HCT116 (cell line): ENCODE measurements at regions not wholly inside any gene's neighbourhood (a gene's known extent, or its start where the extent isn't known, plus 50 kb on each side); places are given as distances from the start of the nearest gene placed in this dataset.

Experiments
- ATAC-seq: fragments of 200-7000 bp; cut with Tn5 transposase; 2 replicates; pipeline ENCODE4 v1.9.1; 2020; ENCODE audit warnings: mild to moderate bottlenecking, moderate library complexity
- BruUV-seq: library from RNA; stranded (reverse); fragments of 400-500 nt; replicated peaks from 2 replicates; lab custom pipeline; 2021; lab: Mats Ljungman, UMichigan
- CTCF ChIA-PET: fragments of 300-600 bp; sonication (Branson Sonifier 250); formaldehyde crosslinking; loops from one replicate; lab custom pipeline; 2021; ENCODE audit warnings: antibody characterized with exemption; lab: Charles Lee
- POLR2A ChIA-PET: fragments of 300-600, 350-600 bp; sonication (Branson Sonifier 250); formaldehyde crosslinking; loops from one replicate; lab custom pipeline; 2021; ENCODE audit warnings: antibody characterized with exemption; lab: Charles Lee
- RAD21 ChIA-PET, 2 experiments: fragments of 300-600 bp; sonication (Branson Sonifier 250); formaldehyde crosslinking; loops; one replicate each; lab custom pipeline; 2023; ENCODE audit warnings: low total read pairs in 2 of 2; ENCODE audit not compliant: uncharacterized antibody in 2 of 2, unreplicated experiment in 2 of 2, low non-redundant PET in 1 of 2; lab: Charles Lee
- DNase-seq: peaks from one replicate; pipeline ENCODE4 v3.0.0-alpha.2; 2010; ENCODE audit warnings: low read depth, low spot score
- H2AFZ ChIP-seq: fragments of 200-600 bp; shearing (Covaris generic), sonication (generic); 2 replicates; pipeline ENCODE4 v1.6.1; 2017; ENCODE audit warnings: low read depth, mixed run types, mixed read lengths, antibody characterized with exemption, low read length; ENCODE audit not compliant: poor library complexity, severe bottlenecking
- H3K27ac ChIP-seq: 2 replicates; pipeline ENCODE4 v1.5.1; 2012; ENCODE audit warnings: low read depth, low read length
- H3K27me3 ChIP-seq: fragments of 200-600 bp; sonication (generic); 2 replicates; pipeline ENCODE4 v1.6.1; 2016; ENCODE audit warnings: mixed run types, low read length, mixed read lengths; ENCODE audit not compliant: insufficient read depth
- H3K36me3 ChIP-seq, 2 experiments: fragments of 200-500 bp in 1 of 2; fragments of 200-600 bp in 1 of 2; sonication (Bioruptor generic) in 1 of 2; sonication (generic) in 1 of 2; 2 replicates each; pipeline versions ENCODE4 v1.5.1 to v1.6.1; 2014 to 2016; ENCODE audit warnings: low read length in 2 of 2, inconsistent platforms in 1 of 2, mixed read lengths in 1 of 2, mixed run types in 1 of 2; ENCODE audit not compliant: insufficient read depth in 2 of 2, control insufficient read depth in 1 of 2
- H3K4me1 ChIP-seq, 2 experiments: fragments of 200-600 bp in 1 of 2; sonication (generic) in 1 of 2; 2 replicates each; pipeline versions ENCODE4 v1.5.1 to v1.6.1; 2012 to 2017; ENCODE audit warnings: low read length in 2 of 2, inconsistent platforms in 1 of 2, mild to moderate bottlenecking in 1 of 2, mixed read lengths in 1 of 2, mixed run types in 1 of 2, moderate library complexity in 1 of 2; ENCODE audit not compliant: insufficient read depth in 2 of 2, control insufficient read depth in 1 of 2
- H3K4me2 ChIP-seq: fragments of 200-600 bp; sonication (generic); 2 replicates; pipeline ENCODE4 v1.6.1; 2017; ENCODE audit warnings: mixed run types, low read length, mixed read lengths
- H3K4me3 ChIP-seq, 2 experiments: fragments of 200-600 bp in 1 of 2; sonication (generic) in 1 of 2; replicated peaks in 1 of 2; 2 replicates each; pipeline ENCODE4 v1.5.1; 2011 to 2016; ENCODE audit warnings: low read length in 2 of 2, control low read depth in 1 of 2, low read depth in 1 of 2, mild to moderate bottlenecking in 1 of 2, mixed read lengths in 1 of 2, mixed run types in 1 of 2
- H3K79me2 ChIP-seq: fragments of 200-600 bp; sonication (generic); 2 replicates; pipeline ENCODE4 v1.6.1; 2017; ENCODE audit warnings: mild to moderate bottlenecking, mixed run types, low read length, moderate library complexity, mixed read lengths; ENCODE audit not compliant: insufficient read depth
- H3K9ac ChIP-seq: fragments of 200-600 bp; sonication (generic); 2 replicates; pipeline ENCODE4 v1.6.1; 2016; ENCODE audit warnings: low read length, mixed read lengths
- H3K9me2 ChIP-seq: fragments of 200-600 bp; sonication (generic), shearing (Covaris generic); 2 replicates; pipeline ENCODE4 v1.6.1; 2017; ENCODE audit warnings: mixed run types, mild to moderate bottlenecking, moderate library complexity; ENCODE audit not compliant: insufficient read depth
- H3K9me3 ChIP-seq, 2 experiments: fragments of 200-500 bp in 1 of 2; fragments of 200-600 bp in 1 of 2; sonication (Bioruptor generic) in 1 of 2; sonication (generic) in 1 of 2; 2 replicates each; pipeline ENCODE4 v1.6.1; 2014 to 2017; ENCODE audit warnings: low read length in 2 of 2, mixed read lengths in 2 of 2, inconsistent platforms in 1 of 2, low read depth in 1 of 2, mild to moderate bottlenecking in 1 of 2, mixed run types in 1 of 2, moderate library complexity in 1 of 2; ENCODE audit not compliant: control insufficient read depth in 1 of 2, insufficient read depth in 1 of 2
- H4K20me1 ChIP-seq: fragments of 200-600 bp; sonication (generic), shearing (Covaris generic); 2 replicates; pipeline ENCODE4 v1.6.1; 2017; ENCODE audit warnings: mixed run types, mild to moderate bottlenecking, moderate library complexity; ENCODE audit not compliant: insufficient read depth
- CBX3 ChIP-seq: IDR thresholded peaks from 2 replicates; pipeline ENCODE4 v1.6.1; 2012; ENCODE audit warnings: low read depth
- EGR1 ChIP-seq: IDR thresholded peaks from 2 replicates; pipeline ENCODE4 v1.6.1; 2012; ENCODE audit warnings: low read depth
- ELF1 ChIP-seq: IDR thresholded peaks from 2 replicates; pipeline ENCODE4 v1.6.1; 2012; ENCODE audit warnings: low read depth, borderline replicate concordance
- EZH2 ChIP-seq: fragments of 200-600 bp; sonication (generic); IDR thresholded peaks from 2 replicates; pipeline ENCODE4 v1.6.1; 2017; ENCODE audit warnings: antibody characterized with exemption, mixed run types
- FOSL1 ChIP-seq: IDR thresholded peaks from 2 replicates; pipeline ENCODE4 v1.6.1; 2012; ENCODE audit warnings: low read depth
- JUND ChIP-seq: IDR thresholded peaks from 2 replicates; pipeline ENCODE4 v1.6.1; 2012
- POLR2A ChIP-seq: IDR thresholded peaks from 2 replicates; pipeline ENCODE4 v1.7.0; 2011; ENCODE audit warnings: borderline replicate concordance; ENCODE audit not compliant: insufficient read depth, insufficient read length; ENCODE audit errors: extremely low read depth
- POLR2AphosphoS5 ChIP-seq: IDR thresholded peaks from 2 replicates; pipeline ENCODE4 v1.6.1; 2011; ENCODE audit warnings: mild to moderate bottlenecking, low read depth, low read length, moderate library complexity
- RAD21 ChIP-seq: IDR thresholded peaks from 2 replicates; pipeline ENCODE4 v1.6.1; 2012; ENCODE audit warnings: low read depth, mild to moderate bottlenecking
- SIN3A ChIP-seq: IDR thresholded peaks from 2 replicates; pipeline ENCODE4 v1.6.1; 2012; ENCODE audit warnings: low read depth
- SP1 ChIP-seq: IDR thresholded peaks from 2 replicates; pipeline ENCODE4 v1.6.1; 2012; ENCODE audit warnings: low read depth
- SRF ChIP-seq: IDR thresholded peaks from 2 replicates; pipeline ENCODE4 v1.6.1; 2012; ENCODE audit warnings: low read depth
- TCF7L2 ChIP-seq: IDR thresholded peaks from 2 replicates; pipeline ENCODE4 v1.7.0; 2011; ENCODE audit warnings: borderline replicate concordance, inconsistent platforms; ENCODE audit not compliant: insufficient read depth, insufficient read length; ENCODE audit errors: extremely low read depth
- ZNF274 ChIP-seq: fragments of 200-500 bp; sonication (Bioruptor generic); IDR thresholded peaks from 2 replicates; pipeline ENCODE4 v1.6.1; 2014; ENCODE audit warnings: mild to moderate bottlenecking, low read depth, low read length, inconsistent platforms
- intact Hi-C: fragments of 100-400 bp; cut with micrococcal nuclease; formaldehyde crosslinking; loops from 2 replicates; pipeline ENCODE4 v1.10.0; 2022
- TF ChIP-seq, protein P1 (sequence below): IDR thresholded peaks from 2 replicates; pipeline ENCODE4 v1.6.1; 2012
- TF ChIP-seq, protein P2 (sequence below): IDR thresholded peaks from 2 replicates; pipeline ENCODE4 v1.6.1; 2012; ENCODE audit warnings: low read depth
- TF ChIP-seq, protein P3 (sequence below), 3 experiments: fragments of 200-600 bp in 1 of 3; sonication (generic) in 1 of 3; IDR thresholded peaks in 2 of 3; conservative IDR thresholded peaks in 1 of 3; 2 replicates each; pipeline ENCODE4 v1.5.1; 2012 to 2017; ENCODE audit warnings: low read depth in 2 of 3, low read length in 2 of 3, antibody characterized with exemption in 1 of 3, borderline replicate concordance in 1 of 3, control low read depth in 1 of 3, mild to moderate bottlenecking in 1 of 3, mixed read lengths in 1 of 3, mixed run types in 1 of 3, moderate library complexity in 1 of 3; ENCODE audit not compliant: insufficient read depth in 1 of 3

DNA sequence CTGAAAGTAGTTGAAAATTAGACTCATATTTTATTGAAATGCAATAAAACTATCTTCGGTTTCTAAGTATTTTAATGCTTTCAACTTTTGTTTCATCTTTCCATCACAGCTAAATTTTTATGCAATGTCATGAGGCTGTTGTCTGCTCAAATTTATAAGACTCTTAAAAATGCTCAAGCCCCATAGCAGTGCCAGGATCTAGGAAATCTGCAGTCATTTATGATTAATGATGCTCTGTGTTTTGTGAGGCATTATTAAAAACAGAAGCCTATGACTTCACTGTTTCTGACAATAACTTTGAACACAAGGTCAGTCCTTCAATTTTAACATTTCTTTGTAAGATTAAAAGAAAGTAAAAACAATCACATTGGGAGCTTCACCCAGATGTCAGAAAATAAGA lies 112.5 kb downstream of the ALX1 start:
- no peak overlapping the region for H3K9ac ChIP-seq
- RAD21 ChIA-PET, result no interaction called here
- intact Hi-C loops, result no loop called here
- DNase-seq, result no peak
- TF ChIP-seq ZNF274 (no peak), SP1 (no peak), POLR2A (no peak), EGR1 (no peak), RAD21 (no peak), FOSL1 (no peak), ELF1 (no peak), EZH2 (no peak), POLR2AphosphoS5 (no peak), CBX3 (no peak), JUND (no peak), TCF7L2 (no peak), SIN3A (no peak), SRF (no peak)
- TF ChIP-seq, protein P1, sequence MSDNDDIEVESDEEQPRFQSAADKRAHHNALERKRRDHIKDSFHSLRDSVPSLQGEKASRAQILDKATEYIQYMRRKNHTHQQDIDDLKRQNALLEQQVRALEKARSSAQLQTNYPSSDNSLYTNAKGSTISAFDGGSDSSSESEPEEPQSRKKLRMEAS, result no peak
- TF ChIP-seq, protein P2, sequence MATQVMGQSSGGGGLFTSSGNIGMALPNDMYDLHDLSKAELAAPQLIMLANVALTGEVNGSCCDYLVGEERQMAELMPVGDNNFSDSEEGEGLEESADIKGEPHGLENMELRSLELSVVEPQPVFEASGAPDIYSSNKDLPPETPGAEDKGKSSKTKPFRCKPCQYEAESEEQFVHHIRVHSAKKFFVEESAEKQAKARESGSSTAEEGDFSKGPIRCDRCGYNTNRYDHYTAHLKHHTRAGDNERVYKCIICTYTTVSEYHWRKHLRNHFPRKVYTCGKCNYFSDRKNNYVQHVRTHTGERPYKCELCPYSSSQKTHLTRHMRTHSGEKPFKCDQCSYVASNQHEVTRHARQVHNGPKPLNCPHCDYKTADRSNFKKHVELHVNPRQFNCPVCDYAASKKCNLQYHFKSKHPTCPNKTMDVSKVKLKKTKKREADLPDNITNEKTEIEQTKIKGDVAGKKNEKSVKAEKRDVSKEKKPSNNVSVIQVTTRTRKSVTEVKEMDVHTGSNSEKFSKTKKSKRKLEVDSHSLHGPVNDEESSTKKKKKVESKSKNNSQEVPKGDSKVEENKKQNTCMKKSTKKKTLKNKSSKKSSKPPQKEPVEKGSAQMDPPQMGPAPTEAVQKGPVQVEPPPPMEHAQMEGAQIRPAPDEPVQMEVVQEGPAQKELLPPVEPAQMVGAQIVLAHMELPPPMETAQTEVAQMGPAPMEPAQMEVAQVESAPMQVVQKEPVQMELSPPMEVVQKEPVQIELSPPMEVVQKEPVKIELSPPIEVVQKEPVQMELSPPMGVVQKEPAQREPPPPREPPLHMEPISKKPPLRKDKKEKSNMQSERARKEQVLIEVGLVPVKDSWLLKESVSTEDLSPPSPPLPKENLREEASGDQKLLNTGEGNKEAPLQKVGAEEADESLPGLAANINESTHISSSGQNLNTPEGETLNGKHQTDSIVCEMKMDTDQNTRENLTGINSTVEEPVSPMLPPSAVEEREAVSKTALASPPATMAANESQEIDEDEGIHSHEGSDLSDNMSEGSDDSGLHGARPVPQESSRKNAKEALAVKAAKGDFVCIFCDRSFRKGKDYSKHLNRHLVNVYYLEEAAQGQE, result no peak
- TF ChIP-seq, protein P3, sequence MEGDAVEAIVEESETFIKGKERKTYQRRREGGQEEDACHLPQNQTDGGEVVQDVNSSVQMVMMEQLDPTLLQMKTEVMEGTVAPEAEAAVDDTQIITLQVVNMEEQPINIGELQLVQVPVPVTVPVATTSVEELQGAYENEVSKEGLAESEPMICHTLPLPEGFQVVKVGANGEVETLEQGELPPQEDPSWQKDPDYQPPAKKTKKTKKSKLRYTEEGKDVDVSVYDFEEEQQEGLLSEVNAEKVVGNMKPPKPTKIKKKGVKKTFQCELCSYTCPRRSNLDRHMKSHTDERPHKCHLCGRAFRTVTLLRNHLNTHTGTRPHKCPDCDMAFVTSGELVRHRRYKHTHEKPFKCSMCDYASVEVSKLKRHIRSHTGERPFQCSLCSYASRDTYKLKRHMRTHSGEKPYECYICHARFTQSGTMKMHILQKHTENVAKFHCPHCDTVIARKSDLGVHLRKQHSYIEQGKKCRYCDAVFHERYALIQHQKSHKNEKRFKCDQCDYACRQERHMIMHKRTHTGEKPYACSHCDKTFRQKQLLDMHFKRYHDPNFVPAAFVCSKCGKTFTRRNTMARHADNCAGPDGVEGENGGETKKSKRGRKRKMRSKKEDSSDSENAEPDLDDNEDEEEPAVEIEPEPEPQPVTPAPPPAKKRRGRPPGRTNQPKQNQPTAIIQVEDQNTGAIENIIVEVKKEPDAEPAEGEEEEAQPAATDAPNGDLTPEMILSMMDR (IDR thresholded peaks at IDR 0.05 in 2 of 3, conservative IDR thresholded peaks at IDR 0.05 in 1 of 3; ENCODE audit: borderline replicate concordance in 1 of 3, insufficient read depth in 1 of 3, low read depth in 2 of 3, low read length in 2 of 3), result no peak
- no peaks in the 10 kb centered on the region for H4K20me1 ChIP-seq
- H3K27ac ChIP-seq, result no peak overlapping the region
- CTCF ChIA-PET, result no interaction called here
- BruUV-seq, result no TSS peak
- no peaks in the 10 kb centered on the region for H3K27me3 ChIP-seq
- H2AFZ ChIP-seq, result no peak overlapping the region
- no peak for ATAC-seq
- H3K79me2 ChIP-seq, result no peaks in the 10 kb centered on the region
- no peak overlapping the region for H3K4me3 ChIP-seq
- H3K9me3 ChIP-seq, result no peaks in the 10 kb centered on the region
- H3K4me1 ChIP-seq, result no peaks in the 10 kb centered on the region
- H3K36me3 ChIP-seq, result no peaks in the 10 kb centered on the region
- H3K4me2 ChIP-seq, result no peak overlapping the region
- no peaks in the 10 kb centered on the region for H3K9me2 ChIP-seq
- POLR2A ChIA-PET, result no interaction called here
